ENCODE measurements at regions not wholly inside any gene's neighbourhood (a gene's known extent, or its start where the extent isn't known, plus 50 kb on each side); places are given as distances from the start of the nearest gene placed in this dataset.

- WGBS (ENCODE audit: missing lambda C conversion rate), result 4% methylated on average over 13 of the region's 13 CpGs
- POLR2A ChIA-PET, result no interaction called here
- DNase-seq (ENCODE audit: low read depth in 1 of 2, low spot score in 1 of 2), result peak; percentile 33 to 75
- Histone ChIP-seq H3K4me2 (peak overlapping the region; percentile 77), H3K9me3 (peaks cover 3% of the 10 kb centered on the region; the same call in 1 of the 3 replicates), H3K27ac (peak overlapping the region; percentile 35 to 57; a peak in 4 of 6 replicates), H3K4me1 (no peaks in the 10 kb centered on the region), H3K4me3 (peak overlapping the region; percentile 45)
- peak; percentile 97 to 100 for ATAC-seq
- TF ChIP-seq RAD21 (conservative IDR thresholded peaks at IDR 0.05 in 1 of 2, IDR thresholded peaks at IDR 0.05 in 1 of 2), result peak; percentile 92 to 93
- no peak for TF ChIP-seq KDM1A (IDR thresholded peaks at IDR 0.05; ENCODE audit: low read depth)
- no peak for TF ChIP-seq CBX2 (IDR thresholded peaks at IDR 0.05; ENCODE audit: borderline replicate concordance, low read depth)
- no peak for TF ChIP-seq HOXB5 (CRISPR knock-in tag; IDR thresholded peaks at IDR 0.05)
- no peak for TF ChIP-seq NPAS2 (CRISPR knock-in tag; IDR thresholded peaks at IDR 0.05; ENCODE audit: borderline replicate concordance)
- no peak for TF ChIP-seq ZFP36 (IDR thresholded peaks at IDR 0.05; ENCODE audit: borderline replicate concordance, partially characterized antibody)
- TF ChIP-seq, protein P1, sequence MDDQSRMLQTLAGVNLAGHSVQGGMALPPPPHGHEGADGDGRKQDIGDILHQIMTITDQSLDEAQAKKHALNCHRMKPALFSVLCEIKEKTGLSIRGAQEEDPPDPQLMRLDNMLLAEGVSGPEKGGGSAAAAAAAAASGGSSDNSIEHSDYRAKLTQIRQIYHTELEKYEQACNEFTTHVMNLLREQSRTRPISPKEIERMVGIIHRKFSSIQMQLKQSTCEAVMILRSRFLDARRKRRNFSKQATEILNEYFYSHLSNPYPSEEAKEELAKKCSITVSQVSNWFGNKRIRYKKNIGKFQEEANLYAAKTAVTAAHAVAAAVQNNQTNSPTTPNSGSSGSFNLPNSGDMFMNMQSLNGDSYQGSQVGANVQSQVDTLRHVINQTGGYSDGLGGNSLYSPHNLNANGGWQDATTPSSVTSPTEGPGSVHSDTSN (IDR thresholded peaks at IDR 0.05), result no peak
- TF ChIP-seq JUNB (IDR thresholded peaks at IDR 0.05), result no peak
- TF ChIP-seq RNF2 (IDR thresholded peaks at IDR 0.05; ENCODE audit: borderline replicate concordance, low read depth), result no peak
- no peak for TF ChIP-seq ZSCAN20 (CRISPR knock-in tag; IDR thresholded peaks at IDR 0.05)
- TF ChIP-seq GATA3 (IDR thresholded peaks at IDR 0.05; ENCODE audit: borderline replicate concordance), result no peak
- TF ChIP-seq NFE2L2 (conservative IDR thresholded peaks at IDR 0.05; ENCODE audit: low read length), result no peak
- no peak for TF ChIP-seq EP300 (IDR thresholded peaks at IDR 0.05)
- no peak for TF ChIP-seq USF2 (IDR thresholded peaks at IDR 0.05)
- TF ChIP-seq, protein P2, sequence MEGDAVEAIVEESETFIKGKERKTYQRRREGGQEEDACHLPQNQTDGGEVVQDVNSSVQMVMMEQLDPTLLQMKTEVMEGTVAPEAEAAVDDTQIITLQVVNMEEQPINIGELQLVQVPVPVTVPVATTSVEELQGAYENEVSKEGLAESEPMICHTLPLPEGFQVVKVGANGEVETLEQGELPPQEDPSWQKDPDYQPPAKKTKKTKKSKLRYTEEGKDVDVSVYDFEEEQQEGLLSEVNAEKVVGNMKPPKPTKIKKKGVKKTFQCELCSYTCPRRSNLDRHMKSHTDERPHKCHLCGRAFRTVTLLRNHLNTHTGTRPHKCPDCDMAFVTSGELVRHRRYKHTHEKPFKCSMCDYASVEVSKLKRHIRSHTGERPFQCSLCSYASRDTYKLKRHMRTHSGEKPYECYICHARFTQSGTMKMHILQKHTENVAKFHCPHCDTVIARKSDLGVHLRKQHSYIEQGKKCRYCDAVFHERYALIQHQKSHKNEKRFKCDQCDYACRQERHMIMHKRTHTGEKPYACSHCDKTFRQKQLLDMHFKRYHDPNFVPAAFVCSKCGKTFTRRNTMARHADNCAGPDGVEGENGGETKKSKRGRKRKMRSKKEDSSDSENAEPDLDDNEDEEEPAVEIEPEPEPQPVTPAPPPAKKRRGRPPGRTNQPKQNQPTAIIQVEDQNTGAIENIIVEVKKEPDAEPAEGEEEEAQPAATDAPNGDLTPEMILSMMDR (IDR thresholded peaks at IDR 0.05), result peak; percentile 96
- peak; percentile 73 for TF ChIP-seq SMC3 (IDR thresholded peaks at IDR 0.05)
- TF ChIP-seq EHMT2 (IDR thresholded peaks at IDR 0.05; ENCODE audit: low read depth), result no peak
- TF ChIP-seq, protein P3, sequence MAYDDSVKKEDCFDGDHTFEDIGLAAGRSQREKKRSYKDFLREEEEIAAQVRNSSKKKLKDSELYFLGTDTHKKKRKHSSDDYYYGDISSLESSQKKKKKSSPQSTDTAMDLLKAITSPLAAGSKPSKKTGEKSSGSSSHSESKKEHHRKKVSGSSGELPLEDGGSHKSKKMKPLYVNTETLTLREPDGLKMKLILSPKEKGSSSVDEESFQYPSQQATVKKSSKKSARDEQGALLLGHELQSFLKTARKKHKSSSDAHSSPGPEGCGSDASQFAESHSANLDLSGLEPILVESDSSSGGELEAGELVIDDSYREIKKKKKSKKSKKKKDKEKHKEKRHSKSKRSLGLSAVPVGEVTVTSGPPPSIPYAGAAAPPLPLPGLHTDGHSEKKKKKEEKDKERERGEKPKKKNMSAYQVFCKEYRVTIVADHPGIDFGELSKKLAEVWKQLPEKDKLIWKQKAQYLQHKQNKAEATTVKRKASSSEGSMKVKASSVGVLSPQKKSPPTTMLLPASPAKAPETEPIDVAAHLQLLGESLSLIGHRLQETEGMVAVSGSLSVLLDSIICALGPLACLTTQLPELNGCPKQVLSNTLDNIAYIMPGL (CRISPR knock-in tag; IDR thresholded peaks at IDR 0.05; ENCODE audit: borderline replicate concordance), result no peak
- no peak for TF ChIP-seq EHF (CRISPR knock-in tag; IDR thresholded peaks at IDR 0.05)
- no peak for TF ChIP-seq BCL3 (IDR thresholded peaks at IDR 0.05)
- TF ChIP-seq CEBPB (IDR thresholded peaks at IDR 0.05), result peak in 1 of 2 experiments; percentile 15; a peak in 1 of 4 replicates
- TF ChIP-seq REST (IDR thresholded peaks at IDR 0.05), result no peak
- TF ChIP-seq FOXS1 (CRISPR knock-in tag; IDR thresholded peaks at IDR 0.05), result no peak
- no peak for TF ChIP-seq ELK1 (IDR thresholded peaks at IDR 0.05; ENCODE audit: low read depth, low read length)
- no peak for TF ChIP-seq POLR2A (IDR thresholded peaks at IDR 0.05; ENCODE audit: low read length)
- no peak for FAIRE-seq
- CTCF ChIA-PET, result interaction anchor here (0.5 to 2.6 kb wide), 27 partner anchors 8 to 1789 kb away, joined by 3 to 22 read pairs (median 4); no protein-coding TSS in a partner anchor
These were observed 208.7 kb downstream of the ICOS start for GRCh38 chr2:204145263-204145751.
